ENCODE measurements at regions not wholly inside any gene's neighbourhood (a gene's known extent, or its start where the extent isn't known, plus 50 kb on each side); places are given as distances from the start of the nearest gene placed in this dataset.

DNA sequence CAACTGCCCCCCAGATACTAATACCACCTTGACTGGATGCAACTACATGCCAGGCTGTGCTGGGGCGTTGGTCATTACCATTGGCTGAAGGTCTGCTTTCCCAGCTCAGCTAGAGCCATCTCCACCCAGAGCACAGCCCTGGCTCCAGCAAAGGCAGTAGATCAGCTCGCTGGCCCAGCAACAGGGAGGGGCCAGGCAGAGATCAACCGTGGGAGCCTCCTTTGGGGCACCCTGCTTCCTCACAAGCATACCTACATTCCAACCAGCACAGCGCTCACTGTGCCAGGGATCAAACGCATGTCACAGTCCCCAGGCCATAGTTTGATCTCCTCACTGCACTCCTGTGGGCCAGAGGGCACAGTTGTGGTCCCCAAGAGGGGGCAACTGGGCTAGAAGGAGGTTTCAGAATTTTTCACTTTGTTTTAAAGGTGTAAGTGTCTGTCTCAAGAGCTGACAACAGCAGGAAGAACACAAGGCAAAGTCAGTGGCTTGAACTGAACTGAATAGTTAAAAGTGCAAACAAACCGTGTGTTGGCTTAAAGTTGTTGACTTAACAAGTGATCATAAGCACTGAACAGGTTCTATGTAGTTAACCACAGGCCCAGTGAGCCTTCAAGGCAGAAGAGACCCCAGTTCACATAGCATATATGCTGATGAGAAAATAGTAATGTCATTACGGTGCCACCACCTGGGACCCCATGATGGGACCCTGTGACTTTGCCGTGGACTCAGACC lies 70.1 kb upstream of the BZW1 start (continued):
- no peak; the same call in 1 of the 2 replicates for TF ChIP-seq REPIN1 (CRISPR knock-in tag; IDR thresholded peaks at IDR 0.05; ENCODE audit: borderline replicate concordance, low read depth)
- no peak for TF ChIP-seq CREB1 (IDR thresholded peaks at IDR 0.05)
- TF ChIP-seq CREB1 (CRISPR knock-in tag; IDR thresholded peaks at IDR 0.05) = 0 out of 2 replicates have a peak, but pooled peaks have one; percentile 36
- TF ChIP-seq ZNF44 (CRISPR knock-in tag; IDR thresholded peaks at IDR 0.05) = 0 out of 2 replicates have a peak, but pooled peaks have one; percentile 2
- TF ChIP-seq SP4 (CRISPR knock-in tag; IDR thresholded peaks at IDR 0.05) = peak; percentile 45
- peak; percentile 67; the same call in 1 of the 2 replicates for TF ChIP-seq ZNF652 (CRISPR knock-in tag; IDR thresholded peaks at IDR 0.05; ENCODE audit: borderline replicate concordance, low read depth)
- peak; percentile 33; the same call in 1 of the 2 replicates for TF ChIP-seq ZNF770 (CRISPR knock-in tag; IDR thresholded peaks at IDR 0.05)
- TF ChIP-seq BRCA1 (CRISPR knock-in tag; IDR thresholded peaks at IDR 0.05) = peak; percentile 10; the same call in 1 of the 2 replicates
- TF ChIP-seq FOXA3 (CRISPR knock-in tag; IDR thresholded peaks at IDR 0.05) = peak; percentile 94
- TF ChIP-seq ZMAT3 (CRISPR knock-in tag; conservative IDR thresholded peaks at IDR 0.05) = peak; percentile 89; the same call in 1 of the 2 replicates
- TF ChIP-seq MED8 (CRISPR knock-in tag; IDR thresholded peaks at IDR 0.05; ENCODE audit: insufficient replicate concordance) = no peak
- TF ChIP-seq POLR2A (IDR thresholded peaks at IDR 0.05; ENCODE audit: insufficient read depth in 1 of 2, low read depth in 2 of 2, low read length in 2 of 2) = peak in 1 of 2 experiments; percentile 51; a peak in 2 of 4 replicates
- TF ChIP-seq PITX1 (CRISPR knock-in tag; IDR thresholded peaks at IDR 0.05) = peak; percentile 94
- peak; percentile 77; the same call in 1 of the 2 replicates for TF ChIP-seq ZNF572 (CRISPR knock-in tag; IDR thresholded peaks at IDR 0.05)
- peak; percentile 20; the same call in 1 of the 2 replicates for TF ChIP-seq RAD21 (CRISPR knock-in tag; IDR thresholded peaks at IDR 0.05)
- TF ChIP-seq, protein P1, sequence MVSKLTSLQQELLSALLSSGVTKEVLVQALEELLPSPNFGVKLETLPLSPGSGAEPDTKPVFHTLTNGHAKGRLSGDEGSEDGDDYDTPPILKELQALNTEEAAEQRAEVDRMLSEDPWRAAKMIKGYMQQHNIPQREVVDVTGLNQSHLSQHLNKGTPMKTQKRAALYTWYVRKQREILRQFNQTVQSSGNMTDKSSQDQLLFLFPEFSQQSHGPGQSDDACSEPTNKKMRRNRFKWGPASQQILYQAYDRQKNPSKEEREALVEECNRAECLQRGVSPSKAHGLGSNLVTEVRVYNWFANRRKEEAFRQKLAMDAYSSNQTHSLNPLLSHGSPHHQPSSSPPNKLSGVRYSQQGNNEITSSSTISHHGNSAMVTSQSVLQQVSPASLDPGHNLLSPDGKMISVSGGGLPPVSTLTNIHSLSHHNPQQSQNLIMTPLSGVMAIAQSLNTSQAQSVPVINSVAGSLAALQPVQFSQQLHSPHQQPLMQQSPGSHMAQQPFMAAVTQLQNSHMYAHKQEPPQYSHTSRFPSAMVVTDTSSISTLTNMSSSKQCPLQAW (CRISPR knock-in tag; IDR thresholded peaks at IDR 0.05) = peak; percentile 85
- TF ChIP-seq ARID4A (CRISPR knock-in tag; IDR thresholded peaks at IDR 0.05; ENCODE audit: borderline replicate concordance) = peak; percentile 24; the same call in 1 of the 2 replicates

Measured in HepG2 (cell line).